Mesendoderm (in vitro differentiated cells): ENCODE measurements at regions not wholly inside any gene's neighbourhood (a gene's known extent, or its start where the extent isn't known, plus 50 kb on each side); places are given as distances from the start of the nearest gene placed in this dataset.

Source experiments
- DNase-seq: peaks from one replicate; pipeline ENCODE4 v3.0.0; 2013
- H2AK5ac ChIP-seq: 2 replicates; pipeline ENCODE4 v1.6.1; 2013; ENCODE audit warnings: low read length, inconsistent platforms
- H2BK120ac ChIP-seq: 2 replicates; pipeline ENCODE4 v1.6.1; 2013; ENCODE audit warnings: low read depth, mild to moderate bottlenecking, low read length, moderate library complexity, mixed read lengths
- H2BK15ac ChIP-seq: replicated peaks from 2 replicates; pipeline ENCODE4 v1.6.1; 2013; ENCODE audit warnings: low read depth, mild to moderate bottlenecking, moderate library complexity
- H2BK5ac ChIP-seq: 2 replicates; pipeline ENCODE4 v1.6.1; 2013; ENCODE audit warnings: low read length, inconsistent platforms
- H3K18ac ChIP-seq: 2 replicates; pipeline ENCODE4 v1.6.1; 2013; ENCODE audit warnings: mild to moderate bottlenecking, low read length, mixed read lengths
- H3K23ac ChIP-seq: one replicate; pipeline ENCODE4 v1.6.1; 2013; ENCODE audit warnings: low read length
- H3K27ac ChIP-seq: 2 replicates; pipeline ENCODE4 v1.5.1; 2013; ENCODE audit warnings: low read depth, mild to moderate bottlenecking, inconsistent platforms, low read length, moderate library complexity
- H3K27me3 ChIP-seq: 2 replicates; pipeline ENCODE4 v1.6.1; 2013; ENCODE audit warnings: low read length, control low read depth, mild to moderate bottlenecking, inconsistent platforms; ENCODE audit not compliant: insufficient read depth, poor library complexity
- H3K36me3 ChIP-seq: 2 replicates; pipeline ENCODE4 v1.6.1; 2013; ENCODE audit warnings: low read length, inconsistent platforms; ENCODE audit not compliant: control insufficient read depth, insufficient read depth
- H3K4ac ChIP-seq: one replicate; pipeline ENCODE4 v1.6.1; 2013; ENCODE audit warnings: low read depth, mild to moderate bottlenecking, low read length, moderate library complexity
- H3K4me1 ChIP-seq: 2 replicates; pipeline ENCODE4 v1.6.1; 2013; ENCODE audit warnings: low read depth, low read length, inconsistent platforms; ENCODE audit not compliant: control insufficient read depth
- H3K4me2 ChIP-seq: 2 replicates; pipeline ENCODE4 v1.6.1; 2013; ENCODE audit warnings: low read length
- H3K4me3 ChIP-seq: 2 replicates; pipeline ENCODE4 v1.5.1; 2013; ENCODE audit warnings: mild to moderate bottlenecking, low read length
- H3K56ac ChIP-seq: one replicate; pipeline ENCODE4 v1.6.1; 2013; ENCODE audit warnings: low read length
- H3K79me1 ChIP-seq: 2 replicates; pipeline ENCODE4 v1.6.1; 2013; ENCODE audit warnings: low read length, inconsistent platforms
- H3K79me2 ChIP-seq: 2 replicates; pipeline ENCODE4 v1.6.1; 2013; ENCODE audit warnings: mild to moderate bottlenecking, low read length; ENCODE audit not compliant: control insufficient read depth, insufficient read depth
- H3K9ac ChIP-seq: 2 replicates; pipeline ENCODE4 v1.6.1; 2013; ENCODE audit warnings: low read length, inconsistent platforms
- H4K5ac ChIP-seq: one replicate; pipeline ENCODE4 v1.6.1; 2013; ENCODE audit warnings: low read length
- H4K8ac ChIP-seq: one replicate; pipeline ENCODE4 v1.6.1; 2013; ENCODE audit warnings: low read depth, mild to moderate bottlenecking, control low read depth, low read length, moderate library complexity
- WGBS: extraction: QIAGEN DNeasy Blood & Tissue Kit; methylation state at CpG from one replicate; pipeline ENCODE4 v1.1.7; 2013; ENCODE audit warnings: low lambda C conversion rate, missing lambda C conversion rate; ENCODE audit not compliant: insufficient coverage; ENCODE audit errors: extremely low coverage; 5-methylcytosine and 5-hydroxymethylcytosine counted together

DNA sequence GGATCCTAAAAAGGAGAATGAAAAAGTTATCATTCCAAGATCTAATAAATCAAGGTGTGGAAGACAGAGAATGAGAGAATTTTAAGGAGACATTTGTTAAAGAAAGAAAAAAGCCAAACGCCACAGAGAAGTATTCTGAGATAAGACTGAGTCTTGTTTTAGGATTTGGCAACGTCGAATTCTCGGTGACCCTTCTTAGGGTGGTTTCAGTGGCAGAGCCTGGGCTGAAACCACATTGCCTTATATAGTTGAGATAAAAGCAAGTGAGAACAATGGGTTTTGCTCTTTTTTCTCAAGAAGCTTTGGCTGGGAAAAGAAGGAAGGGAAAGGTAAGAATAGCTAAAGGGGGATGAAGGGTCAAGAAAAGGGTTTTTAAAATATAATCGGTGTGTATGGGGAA is 209.4 kb downstream of the VEGFC start:
- H3K79me1 ChIP-seq = no peaks in the 10 kb centered on the region
- H3K4me2 ChIP-seq = no peak overlapping the region
- no peak overlapping the region for H4K5ac ChIP-seq

GRCh38 chr4:176584031-176584606 is 208.6 kb downstream of the VEGFC start:
- Histone ChIP-seq H3K18ac (no peak overlapping the region), H2BK120ac (no peak overlapping the region), H3K56ac (no peak overlapping the region), H2BK15ac (no peak overlapping the region), H4K8ac (no peak overlapping the region), H3K9ac (no peak overlapping the region), H3K4me3 (no peak overlapping the region), H3K23ac (no peak overlapping the region), H3K27ac (no peak overlapping the region), H2BK5ac (no peak overlapping the region), H3K4me2 (no peak overlapping the region), H3K36me3 (no peaks in the 10 kb centered on the region), H3K79me2 (no peaks in the 10 kb centered on the region), H3K4me1 (no peaks in the 10 kb centered on the region), H3K27me3 (no peaks in the 10 kb centered on the region), H3K79me1 (no peaks in the 10 kb centered on the region), H3K4ac (no peak overlapping the region), H2AK5ac (no peak overlapping the region), H4K5ac (no peak overlapping the region)
- no peak for DNase-seq
- WGBS = no CpG with 5 or more reads among the region's 7 CpGs

More for the DNA sequence above, 209.4 kb downstream of the VEGFC start:
- H2BK5ac ChIP-seq = no peak overlapping the region
- no peaks in the 10 kb centered on the region for H3K36me3 ChIP-seq
- H3K4me3 ChIP-seq = no peak overlapping the region
- H3K27me3 ChIP-seq = no peaks in the 10 kb centered on the region
- H3K4me1 ChIP-seq = no peaks in the 10 kb centered on the region
- no peak for DNase-seq
- H3K23ac ChIP-seq = no peak overlapping the region
- H3K18ac ChIP-seq = no peak overlapping the region
- no peak overlapping the region for H3K56ac ChIP-seq
- no peak overlapping the region for H2BK120ac ChIP-seq
- H3K27ac ChIP-seq = no peak overlapping the region
- H3K4ac ChIP-seq = no peak overlapping the region
- H2AK5ac ChIP-seq = no peak overlapping the region
- H2BK15ac ChIP-seq = no peak overlapping the region
- no peak overlapping the region for H4K8ac ChIP-seq
- WGBS = 100% methylated on average over 1 of the region's 5 CpGs
- H3K9ac ChIP-seq = no peak overlapping the region
- H3K79me2 ChIP-seq = no peaks in the 10 kb centered on the region

GRCh38 chr4:176587920-176588319 is 204.8 kb downstream of the VEGFC start:
- Histone ChIP-seq H2AK5ac (no peak overlapping the region), H3K56ac (no peak overlapping the region), H3K4me1 (no peaks in the 10 kb centered on the region), H3K27ac (no peak overlapping the region), H3K23ac (no peak overlapping the region), H3K36me3 (no peaks in the 10 kb centered on the region), H2BK5ac (no peak overlapping the region), H3K4ac (no peak overlapping the region), H3K4me3 (no peak overlapping the region), H2BK15ac (no peak overlapping the region), H3K18ac (no peak overlapping the region), H3K4me2 (no peak overlapping the region), H3K27me3 (no peaks in the 10 kb centered on the region), H2BK120ac (no peak overlapping the region), H4K5ac (no peak overlapping the region), H3K9ac (no peak overlapping the region), H3K79me1 (no peaks in the 10 kb centered on the region), H4K8ac (no peak overlapping the region), H3K79me2 (no peaks in the 10 kb centered on the region)
- DNase-seq = no peak
- no CpG with 5 or more reads among the region's 2 CpGs for WGBS

- H4K5ac ChIP-seq = no peak overlapping the region
- H3K27ac ChIP-seq = no peak overlapping the region
- no peak overlapping the region for H4K8ac ChIP-seq
- H2BK15ac ChIP-seq = no peak overlapping the region
- H2BK120ac ChIP-seq = no peak overlapping the region
- no peaks in the 10 kb centered on the region for H3K79me1 ChIP-seq
- H3K27me3 ChIP-seq = no peaks in the 10 kb centered on the region
- H3K4me2 ChIP-seq = no peak overlapping the region
- H3K56ac ChIP-seq = no peak overlapping the region
- H2AK5ac ChIP-seq = no peak overlapping the region
- H2BK5ac ChIP-seq = no peak overlapping the region
- DNase-seq = peak; percentile 77
- no CpG with 5 or more reads among the region's 3 CpGs for WGBS
- H3K9ac ChIP-seq = no peak overlapping the region
- no peaks in the 10 kb centered on the region for H3K36me3 ChIP-seq
- H3K4me1 ChIP-seq = no peaks in the 10 kb centered on the region
- H3K4me3 ChIP-seq = no peak overlapping the region
- no peak overlapping the region for H3K18ac ChIP-seq
- H3K79me2 ChIP-seq = no peaks in the 10 kb centered on the region
- no peak overlapping the region for H3K4ac ChIP-seq
- H3K23ac ChIP-seq = no peak overlapping the region
Measured at GRCh38 chr4:176588436-176588835, 204.3 kb downstream of the VEGFC start.

GRCh38 chr4:176592976-176593670 is 199.6 kb downstream of the VEGFC start:
- Histone ChIP-seq H3K4me1 (no peaks in the 10 kb centered on the region), H3K4ac (no peak overlapping the region), H3K27ac (no peak overlapping the region), H3K56ac (no peak overlapping the region), H4K5ac (no peak overlapping the region), H2BK15ac (no peak overlapping the region), H3K18ac (no peak overlapping the region), H3K36me3 (no peaks in the 10 kb centered on the region), H3K4me3 (no peak overlapping the region), H3K23ac (no peak overlapping the region), H2BK5ac (no peak overlapping the region), H3K79me2 (no peaks in the 10 kb centered on the region), H2AK5ac (no peak overlapping the region), H3K79me1 (no peaks in the 10 kb centered on the region), H3K27me3 (no peaks in the 10 kb centered on the region), H3K4me2 (no peak overlapping the region), H3K9ac (no peak overlapping the region), H2BK120ac (no peak overlapping the region), H4K8ac (no peak overlapping the region)
- no peak for DNase-seq
- no CpG with 5 or more reads among the region's 2 CpGs for WGBS

DNA sequence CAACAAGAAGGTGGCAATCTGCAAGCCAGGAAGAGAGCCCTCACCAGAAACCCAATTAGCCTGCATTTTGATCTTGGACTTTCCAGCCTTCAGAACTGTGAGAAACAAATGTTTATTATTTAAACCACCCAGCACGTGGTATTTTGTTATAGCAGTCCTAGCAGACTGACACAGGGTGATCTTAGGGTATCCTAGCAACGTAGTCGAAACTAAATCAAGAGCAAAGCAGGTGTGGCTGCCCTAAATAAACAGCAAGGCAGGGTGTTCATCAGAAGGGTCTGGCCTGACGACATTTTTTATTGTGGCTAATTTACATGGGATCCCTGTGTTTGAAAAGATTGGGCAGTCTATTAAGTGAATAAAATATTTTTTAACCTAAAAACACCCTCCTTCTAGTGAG is 198.8 kb downstream of the VEGFC start:
- Histone ChIP-seq H2BK15ac (no peak overlapping the region), H4K8ac (no peak overlapping the region), H3K79me1 (no peaks in the 10 kb centered on the region), H3K4me1 (no peaks in the 10 kb centered on the region), H3K23ac (no peak overlapping the region), H3K79me2 (no peaks in the 10 kb centered on the region), H3K4ac (no peak overlapping the region), H3K27me3 (no peaks in the 10 kb centered on the region), H2BK5ac (no peak overlapping the region), H3K18ac (no peak overlapping the region), H3K4me3 (no peak overlapping the region), H3K36me3 (no peaks in the 10 kb centered on the region), H3K9ac (no peak overlapping the region), H3K56ac (no peak overlapping the region), H2BK120ac (no peak overlapping the region), H3K27ac (no peak overlapping the region), H3K4me2 (no peak overlapping the region), H2AK5ac (no peak overlapping the region), H4K5ac (no peak overlapping the region)
- WGBS = no CpG with 5 or more reads among the region's 4 CpGs
- no peak for DNase-seq
